Glutamatergic neuron (in vitro differentiated cells): ENCODE measurements at regions not wholly inside any gene's neighbourhood (a gene's known extent, or its start where the extent isn't known, plus 50 kb on each side); places are given as distances from the start of the nearest gene placed in this dataset.

Experiments used
- DNase-seq: peaks from one replicate; pipeline ENCODE4 v3.0.0; 2022
- H3K27ac Mint-ChIP-seq: one replicate; pipeline ENCODE4 v1.8.0; 2020; ENCODE audit warnings: mild to moderate bottlenecking, mixed read lengths, inconsistent platforms; ENCODE audit not compliant: unreplicated experiment
- H3K27me3 Mint-ChIP-seq: one replicate; pipeline ENCODE4 v1.8.0; 2020; ENCODE audit warnings: mild to moderate bottlenecking, moderate library complexity, mixed read lengths, inconsistent platforms; ENCODE audit not compliant: unreplicated experiment
- H3K36me3 Mint-ChIP-seq: one replicate; pipeline ENCODE4 v1.8.0; 2020; ENCODE audit warnings: mild to moderate bottlenecking, mixed read lengths, inconsistent platforms; ENCODE audit not compliant: unreplicated experiment
- H3K4me1 Mint-ChIP-seq: one replicate; pipeline ENCODE4 v1.8.0; 2020; ENCODE audit warnings: mild to moderate bottlenecking, low read depth, mixed read lengths, inconsistent platforms; ENCODE audit not compliant: unreplicated experiment
- H3K4me3 Mint-ChIP-seq: one replicate; pipeline ENCODE4 v1.8.0; 2020; ENCODE audit warnings: mild to moderate bottlenecking, mixed read lengths, inconsistent platforms; ENCODE audit not compliant: unreplicated experiment
- H3K9me3 Mint-ChIP-seq: one replicate; pipeline ENCODE4 v1.8.0; 2020; ENCODE audit warnings: mild to moderate bottlenecking, moderate library complexity, mixed read lengths, inconsistent platforms; ENCODE audit not compliant: unreplicated experiment
- CTCF ChIP-seq: fragments of 200-600 bp; sonication (generic); IDR thresholded peaks from one replicate; pipeline ENCODE4 v1.5.0; 2021; ENCODE audit not compliant: partially characterized antibody, unreplicated experiment

GRCh38 chr18:67001052-67001451 is 397.2 kb upstream of the CDH19 start:
- no peak for DNase-seq
- no peak for TF ChIP-seq CTCF
- Mint-ChIP-seq H3K4me3 (no peak overlapping the region), H3K9me3 (no peaks in the 10 kb centered on the region), H3K27ac (no peak overlapping the region), H3K36me3 (no peaks in the 10 kb centered on the region), H3K27me3 (no peaks in the 10 kb centered on the region), H3K4me1 (no peaks in the 10 kb centered on the region)

GRCh38 chr18:66999003-66999402 is 395.1 kb upstream of the CDH19 start:
- no peak for DNase-seq
- Mint-ChIP-seq H3K27ac (no peak overlapping the region), H3K27me3 (no peaks in the 10 kb centered on the region)

GRCh38 chr18:66995270-66995669 is 391.4 kb upstream of the CDH19 start:
- H3K4me1 Mint-ChIP-seq = no peaks in the 10 kb centered on the region
- DNase-seq = no peak
- H3K27ac Mint-ChIP-seq = no peak overlapping the region
- no peak for TF ChIP-seq CTCF
- no peaks in the 10 kb centered on the region for H3K9me3 Mint-ChIP-seq
- H3K27me3 Mint-ChIP-seq = no peaks in the 10 kb centered on the region
- no peak overlapping the region for H3K4me3 Mint-ChIP-seq
- H3K36me3 Mint-ChIP-seq = no peaks in the 10 kb centered on the region

More at GRCh38 chr18:66999003-66999402, 395.1 kb upstream of the CDH19 start:
- Mint-ChIP-seq H3K4me1 (no peaks in the 10 kb centered on the region), H3K9me3 (no peaks in the 10 kb centered on the region), H3K36me3 (no peaks in the 10 kb centered on the region), H3K4me3 (no peak overlapping the region)
- no peak for TF ChIP-seq CTCF

- no peaks in the 10 kb centered on the region for H3K27me3 Mint-ChIP-seq
Measured at GRCh38 chr18:66994790-66995189, 390.9 kb upstream of the CDH19 start.

GRCh38 chr18:66993492-66993891 is 389.6 kb upstream of the CDH19 start:
- no peak overlapping the region for H3K27ac Mint-ChIP-seq
- no peaks in the 10 kb centered on the region for H3K27me3 Mint-ChIP-seq
- H3K4me1 Mint-ChIP-seq = no peaks in the 10 kb centered on the region
- no peaks in the 10 kb centered on the region for H3K9me3 Mint-ChIP-seq
- no peak for TF ChIP-seq CTCF
- no peak for DNase-seq
- H3K4me3 Mint-ChIP-seq = no peak overlapping the region
- no peaks in the 10 kb centered on the region for H3K36me3 Mint-ChIP-seq

More at GRCh38 chr18:66994790-66995189, 390.9 kb upstream of the CDH19 start:
- Mint-ChIP-seq H3K9me3 (no peaks in the 10 kb centered on the region), H3K4me1 (no peaks in the 10 kb centered on the region), H3K4me3 (no peak overlapping the region), H3K27ac (no peak overlapping the region), H3K36me3 (no peaks in the 10 kb centered on the region)
- DNase-seq = no peak
- no peak for TF ChIP-seq CTCF
